OCI-LY7 (cell line): ENCODE measurements at regions not wholly inside any gene's neighbourhood (a gene's known extent, or its start where the extent isn't known, plus 50 kb on each side); places are given as distances from the start of the nearest gene placed in this dataset.

ENCODE experiments used
- EZH2phosphoT487 ChIP-seq: fragments of 200-600 bp; sonication (generic); IDR thresholded peaks from 2 replicates; pipeline ENCODE4 v1.6.1; 2018; ENCODE audit warnings: low read depth, borderline replicate concordance, mild to moderate bottlenecking, mixed run types, antibody characterized with exemption, low read length, moderate library complexity, mixed read lengths
- TF ChIP-seq, protein P1 (sequence below): fragments of 200-600 bp; sonication (generic); conservative IDR thresholded peaks from 2 replicates; pipeline ENCODE4 v1.5.1; 2014; ENCODE audit warnings: mild to moderate bottlenecking, antibody characterized with exemption, low read length, moderate library complexity, mixed read lengths

DNA sequence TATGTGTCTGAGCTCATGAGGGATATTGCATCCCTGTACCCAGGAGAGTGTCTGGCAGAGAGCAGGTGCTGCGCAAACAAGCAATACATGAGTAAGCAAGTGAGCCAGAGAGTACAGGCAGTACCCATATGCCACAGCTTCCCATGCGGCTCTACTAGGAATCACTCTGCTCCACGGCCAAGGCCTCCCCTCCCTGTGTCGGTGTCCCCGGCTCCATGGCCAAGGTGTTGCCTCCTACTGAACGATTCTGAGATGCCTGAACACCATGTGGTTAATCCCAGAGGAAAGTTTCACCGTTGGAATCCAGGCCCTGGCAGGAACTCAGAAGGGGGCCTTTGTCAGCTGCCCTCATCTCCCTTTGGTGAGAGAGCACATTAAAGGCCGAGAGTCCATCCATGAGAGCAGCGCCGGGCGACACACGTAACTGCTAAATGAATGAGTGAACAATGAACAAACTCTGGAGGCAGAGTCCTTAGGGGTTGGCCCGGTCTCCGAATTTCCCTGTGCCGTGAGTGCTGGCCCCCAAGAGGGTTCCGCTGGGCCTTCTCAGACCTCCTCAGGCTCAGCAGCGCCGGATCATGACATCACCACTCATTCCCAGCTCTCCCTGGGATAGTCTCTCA, 136.0 kb upstream of the FAM20C start:
- TF ChIP-seq, protein P1, sequence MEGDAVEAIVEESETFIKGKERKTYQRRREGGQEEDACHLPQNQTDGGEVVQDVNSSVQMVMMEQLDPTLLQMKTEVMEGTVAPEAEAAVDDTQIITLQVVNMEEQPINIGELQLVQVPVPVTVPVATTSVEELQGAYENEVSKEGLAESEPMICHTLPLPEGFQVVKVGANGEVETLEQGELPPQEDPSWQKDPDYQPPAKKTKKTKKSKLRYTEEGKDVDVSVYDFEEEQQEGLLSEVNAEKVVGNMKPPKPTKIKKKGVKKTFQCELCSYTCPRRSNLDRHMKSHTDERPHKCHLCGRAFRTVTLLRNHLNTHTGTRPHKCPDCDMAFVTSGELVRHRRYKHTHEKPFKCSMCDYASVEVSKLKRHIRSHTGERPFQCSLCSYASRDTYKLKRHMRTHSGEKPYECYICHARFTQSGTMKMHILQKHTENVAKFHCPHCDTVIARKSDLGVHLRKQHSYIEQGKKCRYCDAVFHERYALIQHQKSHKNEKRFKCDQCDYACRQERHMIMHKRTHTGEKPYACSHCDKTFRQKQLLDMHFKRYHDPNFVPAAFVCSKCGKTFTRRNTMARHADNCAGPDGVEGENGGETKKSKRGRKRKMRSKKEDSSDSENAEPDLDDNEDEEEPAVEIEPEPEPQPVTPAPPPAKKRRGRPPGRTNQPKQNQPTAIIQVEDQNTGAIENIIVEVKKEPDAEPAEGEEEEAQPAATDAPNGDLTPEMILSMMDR, result no peak
- no peak for TF ChIP-seq EZH2phosphoT487
